ENCODE measurements at regions not wholly inside any gene's neighbourhood (a gene's known extent, or its start where the extent isn't known, plus 50 kb on each side); places are given as distances from the start of the nearest gene placed in this dataset.

GRCh38 chr6:113640051-113640450 is 217.1 kb upstream of the MARCKS start:
- intact Hi-C loops (cut with micrococcal nuclease; ENCODE audit: unreplicated experiment) = no loop called here

GRCh38 chr6:113642001-113642713 is 215.0 kb upstream of the MARCKS start:
- no peak for ATAC-seq
- H3K27ac ChIP-seq (ENCODE audit: low read length) = no peak overlapping the region
- TF ChIP-seq POLR2AphosphoS5 (IDR thresholded peaks at IDR 0.05; ENCODE audit: low read depth, low read length) = no peak
- TF ChIP-seq CTCF (IDR thresholded peaks at IDR 0.05) = no peak
- TF ChIP-seq REST (IDR thresholded peaks at IDR 0.05; ENCODE audit: insufficient read depth in 1 of 2, low read depth in 2 of 2, low read length in 1 of 2) = no peak
- TF ChIP-seq SIN3A (IDR thresholded peaks at IDR 0.05; ENCODE audit: borderline replicate concordance, insufficient read depth, low read depth, low read length) = no peak
- TF ChIP-seq TCF7L2 (IDR thresholded peaks at IDR 0.05; ENCODE audit: low read depth, low read length) = no peak
- no peaks in the 10 kb centered on the region for H3K36me3 ChIP-seq (ENCODE audit: control insufficient read depth, insufficient read depth, low read length)
- H3K27me3 ChIP-seq (ENCODE audit: control insufficient read depth, insufficient read depth, low read length) = no peaks in the 10 kb centered on the region
- peaks cover 12% of the 10 kb centered on the region; the same call in 1 of the 2 replicates for H3K4me1 ChIP-seq (ENCODE audit: control insufficient read depth, insufficient read depth, low read length)
- H3K9me3 ChIP-seq (ENCODE audit: control insufficient read depth, insufficient read depth, low read depth, low read length) = no peaks in the 10 kb centered on the region
- ChIA-PET CTCF (no interaction called here), POLR2A (no interaction called here)
- BruUV-seq (replicated peaks) = no TSS peak
- DNase-seq (ENCODE audit: low read depth, low spot score) = no peak
- in situ Hi-C loops (cut with HindIII; ENCODE audit: low pct_unique_long_range_greater_than_20kb, low sequenced_read_pairs) = no loop called here
- intact Hi-C loops (cut with micrococcal nuclease; ENCODE audit: unreplicated experiment) = no loop called here
- H3K4me3 ChIP-seq (ENCODE audit: low read depth in 2 of 2, low read length in 2 of 2) = no peak overlapping the region

More at GRCh38 chr6:113640051-113640450, 217.1 kb upstream of the MARCKS start:
- no peak for DNase-seq (ENCODE audit: low read depth, low spot score)
- TF ChIP-seq POLR2AphosphoS5 (IDR thresholded peaks at IDR 0.05; ENCODE audit: low read depth, low read length) = no peak
- TF ChIP-seq TCF7L2 (IDR thresholded peaks at IDR 0.05; ENCODE audit: low read depth, low read length) = no peak
- ATAC-seq = no peak
- Histone ChIP-seq H3K27me3 (ENCODE audit: control insufficient read depth, insufficient read depth, low read length) (no peaks in the 10 kb centered on the region), H3K9me3 (ENCODE audit: control insufficient read depth, insufficient read depth, low read depth, low read length) (no peaks in the 10 kb centered on the region), H3K27ac (ENCODE audit: low read length) (no peak overlapping the region), H3K4me1 (ENCODE audit: control insufficient read depth, insufficient read depth, low read length) (peaks cover 9% of the 10 kb centered on the region; the same call in 1 of the 2 replicates), H3K4me3 (ENCODE audit: low read depth in 2 of 2, low read length in 2 of 2) (no peak overlapping the region), H3K36me3 (ENCODE audit: control insufficient read depth, insufficient read depth, low read length) (no peaks in the 10 kb centered on the region)
- in situ Hi-C loops (cut with HindIII; ENCODE audit: low pct_unique_long_range_greater_than_20kb, low sequenced_read_pairs) = no loop called here
- BruUV-seq (replicated peaks) = no TSS peak
- ChIA-PET POLR2A (no interaction called here), CTCF (no interaction called here)

- DNase-seq (ENCODE audit: low read depth, low spot score) (no peak), ATAC-seq (peak; percentile 65)
- TF ChIP-seq TCF7L2 (IDR thresholded peaks at IDR 0.05; ENCODE audit: low read depth, low read length) (peak; percentile 72), SIN3A (IDR thresholded peaks at IDR 0.05; ENCODE audit: borderline replicate concordance, insufficient read depth, low read depth, low read length) (no peak)
- CTCF ChIA-PET = no interaction called here
- Histone ChIP-seq H3K4me3 (ENCODE audit: low read depth in 2 of 2, low read length in 2 of 2) (no peak overlapping the region), H3K4me1 (ENCODE audit: control insufficient read depth, insufficient read depth, low read length) (peaks cover 12% of the 10 kb centered on the region; the same call in 1 of the 2 replicates), H3K36me3 (ENCODE audit: control insufficient read depth, insufficient read depth, low read length) (no peaks in the 10 kb centered on the region), H3K9me3 (ENCODE audit: control insufficient read depth, insufficient read depth, low read depth, low read length) (no peaks in the 10 kb centered on the region), H3K27ac (ENCODE audit: low read length) (no peak overlapping the region), H3K27me3 (ENCODE audit: control insufficient read depth, insufficient read depth, low read length) (no peaks in the 10 kb centered on the region)
- POLR2A ChIA-PET = no interaction called here
- intact Hi-C loops (cut with micrococcal nuclease; ENCODE audit: unreplicated experiment) = no loop called here
- no TSS peak for BruUV-seq (replicated peaks)
- in situ Hi-C loops (cut with HindIII; ENCODE audit: low pct_unique_long_range_greater_than_20kb, low sequenced_read_pairs) = no loop called here
Observed at GRCh38 chr6:113642714-113643406, 214.3 kb upstream of the MARCKS start.
